Kidney glomerular epithelial cell (primary cell): ENCODE measurements at regions not wholly inside any gene's neighbourhood (a gene's known extent, or its start where the extent isn't known, plus 50 kb on each side); places are given as distances from the start of the nearest gene placed in this dataset.

Source experiments
- DNase-seq: peaks from one replicate; lab custom pipeline; 2025; lab: John Stamatoyannopoulos, UW

GRCh38 chr14:87161502-87161901 lies 831.5 kb downstream of the GALC start:
- DNase-seq: no peak

GRCh38 chr14:87160989-87161388 lies 832.0 kb downstream of the GALC start:
- peak; percentile 76 for DNase-seq

GRCh38 chr14:87158283-87158682 lies 834.7 kb downstream of the GALC start:
- no peak for DNase-seq

- DNase-seq: no peak
These were observed 836.1 kb downstream of the GALC start for GRCh38 chr14:87156878-87157277.

- DNase-seq: no peak
These were observed 837.0 kb downstream of the GALC start for GRCh38 chr14:87155856-87156488.

GRCh38 chr14:87153901-87154300 lies 839.1 kb downstream of the GALC start:
- DNase-seq: no peak

- no peak for DNase-seq
These were observed 839.6 kb downstream of the GALC start for GRCh38 chr14:87153391-87153790.

GRCh38 chr14:87152693-87153092 lies 840.3 kb downstream of the GALC start:
- no peak for DNase-seq

GRCh38 chr14:87149583-87150354 lies 843.2 kb downstream of the GALC start:
- DNase-seq: peak; percentile 13

- DNase-seq: no peak
These were observed 844.3 kb downstream of the GALC start for GRCh38 chr14:87148655-87149054.

GRCh38 chr14:87142551-87143211 lies 850.3 kb downstream of the GALC start:
- no peak for DNase-seq

GRCh38 chr14:87141801-87142200 lies 851.2 kb downstream of the GALC start:
- DNase-seq: no peak

GRCh38 chr14:87139299-87139698 lies 853.7 kb downstream of the GALC start:
- DNase-seq: peak; percentile 10

GRCh38 chr14:87133073-87133801 lies 859.7 kb downstream of the GALC start:
- peak; percentile 87 for DNase-seq

- peak; percentile 94 for DNase-seq
These were observed 861.1 kb downstream of the GALC start for GRCh38 chr14:87131879-87132278.

- DNase-seq: no peak
These were observed 870.8 kb downstream of the GALC start for GRCh38 chr14:87122166-87122565.

- DNase-seq: no peak
These were observed 871.3 kb downstream of the GALC start for GRCh38 chr14:87121716-87122115.

- no peak for DNase-seq
These were observed 877.7 kb downstream of the GALC start for GRCh38 chr14:87115234-87115633.

- DNase-seq: no peak
These were observed 879.7 kb downstream of the GALC start for GRCh38 chr14:87113286-87113685.

GRCh38 chr14:87111741-87112140 lies 881.2 kb downstream of the GALC start:
- DNase-seq: no peak

- no peak for DNase-seq
These were observed 881.9 kb downstream of the GALC start for GRCh38 chr14:87111126-87111525.

GRCh38 chr14:87109271-87109670 lies 883.7 kb downstream of the GALC start:
- DNase-seq: no peak
